ENCODE measurements at regions not wholly inside any gene's neighbourhood (a gene's known extent, or its start where the extent isn't known, plus 50 kb on each side); places are given as distances from the start of the nearest gene placed in this dataset.

DNA sequence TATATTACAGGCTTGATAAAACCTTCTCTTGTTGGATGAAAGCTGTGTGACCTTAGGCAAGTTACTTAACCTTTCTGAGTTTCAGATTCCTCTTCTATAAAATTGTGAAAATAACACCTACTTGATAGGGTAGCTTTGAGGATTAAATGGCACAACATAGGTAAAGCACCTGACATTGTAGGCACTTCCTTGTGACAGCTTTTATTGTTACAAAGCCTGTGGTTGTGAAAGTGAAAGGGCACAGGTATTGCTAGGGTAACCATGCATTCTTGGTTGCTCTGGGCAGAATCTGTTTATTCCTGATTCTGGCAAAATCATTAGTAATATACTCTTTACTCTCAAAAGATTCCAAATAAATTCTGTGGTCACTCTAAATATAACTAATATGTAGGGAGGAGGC is 493.4 kb downstream of the OLFM4 start:
- Histone ChIP-seq H3K79me2 (ENCODE audit: control insufficient read depth, insufficient read depth, low read length) (no peaks in the 10 kb centered on the region), H3K9me3 (replicated peaks; ENCODE audit: control insufficient read depth, insufficient read depth, low read length) (peaks cover 2% of the 10 kb centered on the region), H4K20me1 (replicated peaks; ENCODE audit: control insufficient read depth, extremely low read depth, insufficient read depth, low read length) (no peaks in the 10 kb centered on the region), H3K4me1 (ENCODE audit: control insufficient read depth, extremely low read depth, insufficient read depth, low read length) (no peaks in the 10 kb centered on the region), H2AFZ (ENCODE audit: low read depth, low read length) (no peak overlapping the region), H3K27me3 (ENCODE audit: control insufficient read depth in 2 of 2, insufficient read depth in 2 of 2, low read length in 2 of 2) (no peaks in the 10 kb centered on the region), H3K4me3 (replicated peaks in 1 of 3; ENCODE audit: insufficient read depth in 1 of 3, low read depth in 1 of 3, low read length in 3 of 3) (no peak overlapping the region), H3K4me2 (ENCODE audit: insufficient read depth, low read length) (no peak overlapping the region), H3K9me1 (replicated peaks; ENCODE audit: control insufficient read depth, extremely low read depth, insufficient read depth, low read length) (no peaks in the 10 kb centered on the region), H3K9ac (replicated peaks; ENCODE audit: extremely low read depth, insufficient read depth, low read length) (no peak overlapping the region), H3K27ac (ENCODE audit: insufficient read depth, low read depth, low read length) (no peak overlapping the region), H3K36me3 (ENCODE audit: control insufficient read depth in 2 of 2, extremely low read depth in 1 of 2, insufficient read depth in 2 of 2, low read length in 2 of 2) (no peaks in the 10 kb centered on the region)
- TF ChIP-seq JUN (IDR thresholded peaks at IDR 0.05; ENCODE audit: borderline replicate concordance, insufficient read depth, insufficient read length, low read depth) (no peak), MYC (IDR thresholded peaks at IDR 0.05; ENCODE audit: low read depth, low read length) (no peak), GATA2 (IDR thresholded peaks at IDR 0.05; ENCODE audit: insufficient read depth, insufficient read length, low read depth, low read length) (no peak), EZH2 (IDR thresholded peaks at IDR 0.05; ENCODE audit: borderline replicate concordance, low read depth, low read length, severe bottlenecking) (no peak), POLR2A (IDR thresholded peaks at IDR 0.05; ENCODE audit: low read depth, low read length) (no peak), POLR2AphosphoS5 (IDR thresholded peaks at IDR 0.05; ENCODE audit: insufficient read depth, low read depth, low read length) (no peak), FOS (IDR thresholded peaks at IDR 0.05; ENCODE audit: borderline replicate concordance, insufficient read depth, low read length) (no peak)
- TF ChIP-seq, protein P1, sequence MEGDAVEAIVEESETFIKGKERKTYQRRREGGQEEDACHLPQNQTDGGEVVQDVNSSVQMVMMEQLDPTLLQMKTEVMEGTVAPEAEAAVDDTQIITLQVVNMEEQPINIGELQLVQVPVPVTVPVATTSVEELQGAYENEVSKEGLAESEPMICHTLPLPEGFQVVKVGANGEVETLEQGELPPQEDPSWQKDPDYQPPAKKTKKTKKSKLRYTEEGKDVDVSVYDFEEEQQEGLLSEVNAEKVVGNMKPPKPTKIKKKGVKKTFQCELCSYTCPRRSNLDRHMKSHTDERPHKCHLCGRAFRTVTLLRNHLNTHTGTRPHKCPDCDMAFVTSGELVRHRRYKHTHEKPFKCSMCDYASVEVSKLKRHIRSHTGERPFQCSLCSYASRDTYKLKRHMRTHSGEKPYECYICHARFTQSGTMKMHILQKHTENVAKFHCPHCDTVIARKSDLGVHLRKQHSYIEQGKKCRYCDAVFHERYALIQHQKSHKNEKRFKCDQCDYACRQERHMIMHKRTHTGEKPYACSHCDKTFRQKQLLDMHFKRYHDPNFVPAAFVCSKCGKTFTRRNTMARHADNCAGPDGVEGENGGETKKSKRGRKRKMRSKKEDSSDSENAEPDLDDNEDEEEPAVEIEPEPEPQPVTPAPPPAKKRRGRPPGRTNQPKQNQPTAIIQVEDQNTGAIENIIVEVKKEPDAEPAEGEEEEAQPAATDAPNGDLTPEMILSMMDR (IDR thresholded peaks at IDR 0.05; ENCODE audit: extremely low read depth in 1 of 2, insufficient read depth in 1 of 2, low read depth in 1 of 2, low read length in 2 of 2), result no peak
- TF ChIP-seq, protein P2, sequence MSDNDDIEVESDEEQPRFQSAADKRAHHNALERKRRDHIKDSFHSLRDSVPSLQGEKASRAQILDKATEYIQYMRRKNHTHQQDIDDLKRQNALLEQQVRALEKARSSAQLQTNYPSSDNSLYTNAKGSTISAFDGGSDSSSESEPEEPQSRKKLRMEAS (IDR thresholded peaks at IDR 0.05; ENCODE audit: insufficient read depth, insufficient read length), result no peak
- no TSS peak for BruUV-seq (replicated peaks)
- DNase-seq (ENCODE audit: low read depth, low spot score) (no peak), FAIRE-seq (no peak)
- POLR2A ChIA-PET, result no interaction called here
- intact Hi-C loops (cut with micrococcal nuclease) (loop anchor here (5.0 kb wide), 1 partner anchor 330 kb away; no protein-coding TSS in a partner anchor), dilution Hi-C loops (cut with MboI; ENCODE audit: extremely low pct_ligation_motif_present, low sequenced_read_pairs) (no loop called here)
- CTCF ChIA-PET, result no interaction called here
